DND-41 (cell line): ENCODE measurements at regions not wholly inside any gene's neighbourhood (a gene's known extent, or its start where the extent isn't known, plus 50 kb on each side); places are given as distances from the start of the nearest gene placed in this dataset.

ENCODE experiments used
- EZH2 ChIP-seq: IDR thresholded peaks from 3 replicates; pipeline ENCODE4 v1.6.1; 2012; ENCODE audit warnings: borderline replicate concordance, low read depth, mild to moderate bottlenecking, moderate library complexity, low read length, inconsistent platforms; ENCODE audit not compliant: severe bottlenecking
- TF ChIP-seq, protein P1 (sequence below): IDR thresholded peaks from 2 replicates; pipeline ENCODE4 v1.5.1; 2012; ENCODE audit warnings: borderline replicate concordance, low read length, moderate library complexity, mild to moderate bottlenecking; ENCODE audit not compliant: poor library complexity, severe bottlenecking; ENCODE audit errors: extremely low read depth

DNA sequence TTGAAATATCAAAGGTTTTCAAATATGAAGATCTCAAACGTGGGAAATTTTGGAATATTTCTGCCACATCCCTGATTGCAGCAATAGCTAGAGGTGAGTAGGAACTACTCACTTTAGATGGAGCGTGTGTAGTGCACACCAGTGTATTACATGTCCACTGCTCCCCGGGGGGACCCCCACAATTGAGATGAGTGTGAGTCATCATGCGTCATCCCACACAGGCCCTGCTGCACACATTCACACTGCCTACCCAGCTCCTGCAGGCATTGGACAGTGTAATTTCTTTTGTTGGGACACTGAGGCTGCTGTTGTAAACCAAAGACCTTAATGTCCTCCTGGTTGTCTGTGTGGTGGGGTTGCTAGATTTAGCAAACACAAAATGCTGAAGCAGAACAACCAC, 280.0 kb downstream of the GAS1 start:
- TF ChIP-seq, protein P1, sequence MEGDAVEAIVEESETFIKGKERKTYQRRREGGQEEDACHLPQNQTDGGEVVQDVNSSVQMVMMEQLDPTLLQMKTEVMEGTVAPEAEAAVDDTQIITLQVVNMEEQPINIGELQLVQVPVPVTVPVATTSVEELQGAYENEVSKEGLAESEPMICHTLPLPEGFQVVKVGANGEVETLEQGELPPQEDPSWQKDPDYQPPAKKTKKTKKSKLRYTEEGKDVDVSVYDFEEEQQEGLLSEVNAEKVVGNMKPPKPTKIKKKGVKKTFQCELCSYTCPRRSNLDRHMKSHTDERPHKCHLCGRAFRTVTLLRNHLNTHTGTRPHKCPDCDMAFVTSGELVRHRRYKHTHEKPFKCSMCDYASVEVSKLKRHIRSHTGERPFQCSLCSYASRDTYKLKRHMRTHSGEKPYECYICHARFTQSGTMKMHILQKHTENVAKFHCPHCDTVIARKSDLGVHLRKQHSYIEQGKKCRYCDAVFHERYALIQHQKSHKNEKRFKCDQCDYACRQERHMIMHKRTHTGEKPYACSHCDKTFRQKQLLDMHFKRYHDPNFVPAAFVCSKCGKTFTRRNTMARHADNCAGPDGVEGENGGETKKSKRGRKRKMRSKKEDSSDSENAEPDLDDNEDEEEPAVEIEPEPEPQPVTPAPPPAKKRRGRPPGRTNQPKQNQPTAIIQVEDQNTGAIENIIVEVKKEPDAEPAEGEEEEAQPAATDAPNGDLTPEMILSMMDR: no peak
- no peak for TF ChIP-seq EZH2
